ENCODE measurements at regions not wholly inside any gene's neighbourhood (a gene's known extent, or its start where the extent isn't known, plus 50 kb on each side); places are given as distances from the start of the nearest gene placed in this dataset.

- Histone ChIP-seq H3K4me3 (ENCODE audit: low read length) (no peak overlapping the region), H3K36me3 (ENCODE audit: control insufficient read depth in 2 of 3, insufficient read depth in 3 of 3, low read length in 3 of 3) (no peaks in the 10 kb centered on the region), H3K27me3 (ENCODE audit: control insufficient read depth in 2 of 2, insufficient read depth in 2 of 2, low read length in 2 of 2) (no peaks in the 10 kb centered on the region), H3K4me1 (ENCODE audit: control insufficient read depth in 2 of 2, insufficient read depth in 2 of 2, low read length in 2 of 2) (no peaks in the 10 kb centered on the region), H3K9me3 (ENCODE audit: control insufficient read depth in 2 of 3, low read length in 3 of 3) (no peaks in the 10 kb centered on the region), H3K27ac (ENCODE audit: low read depth, low read length) (no peak overlapping the region)
- Mint-ChIP-seq H3K9me3 (peaks cover 0 to 5% (median 0%) of the 10 kb centered on the region in 11 donors), H3K36me3 (no peaks in the 10 kb centered on the region), H3K27me3 (peaks cover 0 to 7% (median 0%) of the 10 kb centered on the region in 5 donors), H3K4me3 (no peak overlapping the region), H3K27ac (no peak overlapping the region), H3K4me1 (no peaks in the 10 kb centered on the region)
- DNase-seq = no peak
- intact Hi-C loops (cut with micrococcal nuclease) = no loop called here
- POLR2A ChIA-PET = no interaction called here
- CTCF ChIA-PET = no interaction called here
- no peak for ATAC-seq
Measured at GRCh38 chr10:126734015-126734414, 63.5 kb upstream of the C10orf90 start.

- H3K9me3 ChIP-seq (ENCODE audit: control insufficient read depth in 2 of 3, low read length in 3 of 3) = no peaks in the 10 kb centered on the region
- DNase-seq (no peak), ATAC-seq (no peak)
- CTCF ChIA-PET = no interaction called here
- Mint-ChIP-seq H3K27me3 (peaks cover 0 to 10% (median 0%) of the 10 kb centered on the region in 5 donors), H3K36me3 (no peaks in the 10 kb centered on the region), H3K9me3 (peaks cover 0 to 5% (median 0%) of the 10 kb centered on the region in 11 donors), H3K4me1 (no peaks in the 10 kb centered on the region), H3K27ac (no peak overlapping the region), H3K4me3 (no peak overlapping the region)
- H3K27me3 ChIP-seq (ENCODE audit: control insufficient read depth in 2 of 2, insufficient read depth in 2 of 2, low read length in 2 of 2) = no peaks in the 10 kb centered on the region
- H3K4me1 ChIP-seq (ENCODE audit: control insufficient read depth in 2 of 2, insufficient read depth in 2 of 2, low read length in 2 of 2) = no peaks in the 10 kb centered on the region
- no peak overlapping the region for H3K27ac ChIP-seq (ENCODE audit: low read depth, low read length)
- POLR2A ChIA-PET = no interaction called here
- H3K36me3 ChIP-seq (ENCODE audit: control insufficient read depth in 2 of 3, insufficient read depth in 3 of 3, low read length in 3 of 3) = no peaks in the 10 kb centered on the region
- no peak overlapping the region for H3K4me3 ChIP-seq (ENCODE audit: low read length)
- intact Hi-C loops (cut with micrococcal nuclease) = no loop called here
Measured at GRCh38 chr10:126734967-126735366, 64.5 kb upstream of the C10orf90 start.

- no peak overlapping the region for H3K4me3 ChIP-seq (ENCODE audit: low read length)
- H3K27me3 Mint-ChIP-seq = peaks cover 0 to 10% (median 0%) of the 10 kb centered on the region in 5 donors
- CTCF ChIA-PET = no interaction called here
- no peaks in the 10 kb centered on the region for H3K9me3 ChIP-seq (ENCODE audit: control insufficient read depth in 2 of 3, low read length in 3 of 3)
- H3K9me3 Mint-ChIP-seq = peaks cover 0 to 5% (median 0%) of the 10 kb centered on the region in 11 donors
- no peaks in the 10 kb centered on the region for H3K27me3 ChIP-seq (ENCODE audit: control insufficient read depth in 2 of 2, insufficient read depth in 2 of 2, low read length in 2 of 2)
- no peak overlapping the region for H3K27ac Mint-ChIP-seq
- no peak overlapping the region for H3K27ac ChIP-seq (ENCODE audit: low read depth, low read length)
- H3K4me3 Mint-ChIP-seq = no peak overlapping the region
- POLR2A ChIA-PET = no interaction called here
- intact Hi-C loops (cut with micrococcal nuclease) = no loop called here
- no peaks in the 10 kb centered on the region for H3K4me1 ChIP-seq (ENCODE audit: control insufficient read depth in 2 of 2, insufficient read depth in 2 of 2, low read length in 2 of 2)
- no peaks in the 10 kb centered on the region for H3K4me1 Mint-ChIP-seq
- DNase-seq (no peak), ATAC-seq (no peak)
- H3K36me3 ChIP-seq (ENCODE audit: control insufficient read depth in 2 of 3, insufficient read depth in 3 of 3, low read length in 3 of 3) = no peaks in the 10 kb centered on the region
- H3K36me3 Mint-ChIP-seq = no peaks in the 10 kb centered on the region
Measured at GRCh38 chr10:126736142-126736541, 65.6 kb upstream of the C10orf90 start.

- H3K27me3 Mint-ChIP-seq = peaks cover 0 to 10% (median 0%) of the 10 kb centered on the region in 5 donors
- no peaks in the 10 kb centered on the region for H3K9me3 Mint-ChIP-seq
- no peak overlapping the region for H3K4me3 Mint-ChIP-seq
- H3K4me1 Mint-ChIP-seq = no peaks in the 10 kb centered on the region
- DNase-seq (no peak), ATAC-seq (no peak)
- ChIA-PET POLR2A (no interaction called here), CTCF (no interaction called here)
- H3K4me3 ChIP-seq (ENCODE audit: low read length) = no peak overlapping the region
- no peaks in the 10 kb centered on the region for H3K36me3 Mint-ChIP-seq
- intact Hi-C loops (cut with micrococcal nuclease) = no loop called here
- H3K4me1 ChIP-seq (ENCODE audit: control insufficient read depth in 2 of 2, insufficient read depth in 2 of 2, low read length in 2 of 2) = no peaks in the 10 kb centered on the region
- H3K27me3 ChIP-seq (ENCODE audit: control insufficient read depth in 2 of 2, insufficient read depth in 2 of 2, low read length in 2 of 2) = no peaks in the 10 kb centered on the region
- H3K27ac Mint-ChIP-seq = no peak overlapping the region
- H3K9me3 ChIP-seq (ENCODE audit: control insufficient read depth in 2 of 3, low read length in 3 of 3) = no peaks in the 10 kb centered on the region
- no peaks in the 10 kb centered on the region for H3K36me3 ChIP-seq (ENCODE audit: control insufficient read depth in 2 of 3, insufficient read depth in 3 of 3, low read length in 3 of 3)
- no peak overlapping the region for H3K27ac ChIP-seq (ENCODE audit: low read depth, low read length)
Measured at GRCh38 chr10:126736727-126737126, 66.2 kb upstream of the C10orf90 start.

- no peaks in the 10 kb centered on the region for H3K27me3 ChIP-seq (ENCODE audit: control insufficient read depth in 2 of 2, insufficient read depth in 2 of 2, low read length in 2 of 2)
- H3K9me3 Mint-ChIP-seq = peaks cover 0 to 3% (median 0%) of the 10 kb centered on the region in 11 donors
- DNase-seq = no peak
- POLR2A ChIA-PET = no interaction called here
- no peak for ATAC-seq
- H3K4me1 Mint-ChIP-seq = no peaks in the 10 kb centered on the region
- no peak overlapping the region for H3K27ac ChIP-seq (ENCODE audit: low read depth, low read length)
- peaks cover 0 to 5% (median 0%) of the 10 kb centered on the region in 5 donors for H3K27me3 Mint-ChIP-seq
- H3K4me3 ChIP-seq (ENCODE audit: low read length) = no peak overlapping the region
- H3K36me3 ChIP-seq (ENCODE audit: control insufficient read depth in 2 of 3, insufficient read depth in 3 of 3, low read length in 3 of 3) = no peaks in the 10 kb centered on the region
- no peaks in the 10 kb centered on the region for H3K9me3 ChIP-seq (ENCODE audit: control insufficient read depth in 2 of 3, low read length in 3 of 3)
- no peaks in the 10 kb centered on the region for H3K4me1 ChIP-seq (ENCODE audit: control insufficient read depth in 2 of 2, insufficient read depth in 2 of 2, low read length in 2 of 2)
- CTCF ChIA-PET = no interaction called here
- no peaks in the 10 kb centered on the region for H3K36me3 Mint-ChIP-seq
- intact Hi-C loops (cut with micrococcal nuclease) = no loop called here
- H3K27ac Mint-ChIP-seq = no peak overlapping the region
- H3K4me3 Mint-ChIP-seq = no peak overlapping the region
Measured at GRCh38 chr10:126738001-126738400, 67.5 kb upstream of the C10orf90 start.

GRCh38 chr10:126744571-126744970 lies 74.1 kb upstream of the C10orf90 start:
- ChIA-PET CTCF (no interaction called here), POLR2A (no interaction called here)
- no peak overlapping the region for H3K27ac ChIP-seq (ENCODE audit: low read depth, low read length)
- Mint-ChIP-seq H3K4me3 (no peak overlapping the region), H3K27me3 (peaks cover 0 to 7% (median 0%) of the 10 kb centered on the region in 5 donors), H3K27ac (no peak overlapping the region), H3K36me3 (no peaks in the 10 kb centered on the region), H3K9me3 (peaks cover 0 to 6% (median 0%) of the 10 kb centered on the region in 11 donors), H3K4me1 (no peaks in the 10 kb centered on the region)
- DNase-seq (no peak), ATAC-seq (no peak)
- H3K4me3 ChIP-seq (ENCODE audit: low read length) = no peak overlapping the region
- no peaks in the 10 kb centered on the region for H3K9me3 ChIP-seq (ENCODE audit: control insufficient read depth in 2 of 3, low read length in 3 of 3)
- intact Hi-C loops (cut with micrococcal nuclease) = no loop called here
- no peaks in the 10 kb centered on the region for H3K4me1 ChIP-seq (ENCODE audit: control insufficient read depth in 2 of 2, insufficient read depth in 2 of 2, low read length in 2 of 2)
- no peaks in the 10 kb centered on the region for H3K27me3 ChIP-seq (ENCODE audit: control insufficient read depth in 2 of 2, insufficient read depth in 2 of 2, low read length in 2 of 2)
- no peaks in the 10 kb centered on the region for H3K36me3 ChIP-seq (ENCODE audit: control insufficient read depth in 2 of 3, insufficient read depth in 3 of 3, low read length in 3 of 3)

- Histone ChIP-seq H3K4me3 (ENCODE audit: low read length) (no peak overlapping the region), H3K27ac (ENCODE audit: low read depth, low read length) (no peak overlapping the region), H3K4me1 (ENCODE audit: control insufficient read depth in 2 of 2, insufficient read depth in 2 of 2, low read length in 2 of 2) (no peaks in the 10 kb centered on the region), H3K27me3 (ENCODE audit: control insufficient read depth in 2 of 2, insufficient read depth in 2 of 2, low read length in 2 of 2) (no peaks in the 10 kb centered on the region), H3K9me3 (ENCODE audit: control insufficient read depth in 2 of 3, low read length in 3 of 3) (no peaks in the 10 kb centered on the region), H3K36me3 (ENCODE audit: control insufficient read depth in 2 of 3, insufficient read depth in 3 of 3, low read length in 3 of 3) (no peaks in the 10 kb centered on the region)
- Mint-ChIP-seq H3K36me3 (no peaks in the 10 kb centered on the region), H3K27me3 (peaks cover 0 to 7% (median 0%) of the 10 kb centered on the region in 5 donors), H3K4me1 (no peaks in the 10 kb centered on the region), H3K27ac (no peak overlapping the region), H3K9me3 (peaks cover 0 to 6% (median 2%) of the 10 kb centered on the region in 11 donors), H3K4me3 (no peak overlapping the region)
- POLR2A ChIA-PET = no interaction called here
- peak in 2 of 9 donors; percentile 10 to 36 for DNase-seq
- intact Hi-C loops (cut with micrococcal nuclease) = loop anchor here in 1 of 2 donors (1.0 to 5.0 kb wide), 2 partner anchors 767 to 882 kb away; no protein-coding TSS in a partner anchor
- CTCF ChIA-PET = no interaction called here
- ATAC-seq = peak; percentile 46
Measured at GRCh38 chr10:126749015-126749655, 78.6 kb upstream of the C10orf90 start.

All from naive thymus-derived CD4-positive, alpha-beta T cell (primary cell).